Germinal center (tissue), 1 donor: ENCODE measurements at regions not wholly inside any gene's neighbourhood (a gene's known extent, or its start where the extent isn't known, plus 50 kb on each side); places are given as distances from the start of the nearest gene placed in this dataset.

Source experiments
- DNase-seq: peaks from one replicate; pipeline ENCODE4 v3.0.0; 2012; ENCODE audit warnings: mixed read lengths, low spot score

DNA sequence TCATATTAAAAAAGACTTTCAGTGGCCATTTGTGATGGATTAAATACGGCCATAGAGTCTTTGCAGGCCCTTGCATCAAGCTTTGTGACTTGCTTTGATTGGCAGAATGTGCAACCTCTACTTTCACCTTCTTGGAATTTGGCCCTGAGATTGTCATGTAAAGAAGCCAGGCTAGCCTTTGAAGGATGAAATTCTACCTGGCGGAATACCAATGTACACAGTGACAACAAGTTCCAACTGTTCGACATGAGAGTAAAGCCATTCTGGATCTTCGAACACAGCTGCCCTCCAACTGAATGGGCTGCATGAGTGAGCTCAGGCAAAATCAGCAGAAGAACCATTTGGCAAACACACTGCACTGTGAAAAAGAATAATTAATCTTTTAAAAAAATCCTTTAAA lies 321.3 kb downstream of the PHF14 start:
- no peak for DNase-seq

DNA sequence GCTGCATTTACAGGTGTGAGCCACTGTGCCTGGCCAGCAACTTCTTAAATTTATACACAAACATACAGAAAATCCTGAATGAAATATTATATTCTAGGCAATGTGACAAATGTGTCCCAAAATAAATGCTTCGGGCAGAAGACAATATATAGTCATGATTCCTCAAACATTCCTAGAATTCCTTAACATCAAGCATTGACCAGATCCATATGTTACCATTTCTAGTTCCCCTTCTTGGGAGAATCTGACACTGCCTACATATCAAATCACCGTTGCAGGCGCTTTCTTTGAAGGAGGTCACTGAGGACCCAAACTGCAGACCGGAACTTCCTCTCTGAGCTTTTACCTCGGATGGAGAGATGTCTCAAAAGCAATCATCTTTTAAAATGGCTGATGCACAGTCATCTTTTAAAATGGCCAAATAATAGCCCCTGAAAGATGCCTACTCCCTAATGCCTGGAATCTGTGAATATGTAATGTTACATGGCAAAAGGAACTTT lies 323.5 kb downstream of the PHF14 start:
- no peak for DNase-seq

DNA sequence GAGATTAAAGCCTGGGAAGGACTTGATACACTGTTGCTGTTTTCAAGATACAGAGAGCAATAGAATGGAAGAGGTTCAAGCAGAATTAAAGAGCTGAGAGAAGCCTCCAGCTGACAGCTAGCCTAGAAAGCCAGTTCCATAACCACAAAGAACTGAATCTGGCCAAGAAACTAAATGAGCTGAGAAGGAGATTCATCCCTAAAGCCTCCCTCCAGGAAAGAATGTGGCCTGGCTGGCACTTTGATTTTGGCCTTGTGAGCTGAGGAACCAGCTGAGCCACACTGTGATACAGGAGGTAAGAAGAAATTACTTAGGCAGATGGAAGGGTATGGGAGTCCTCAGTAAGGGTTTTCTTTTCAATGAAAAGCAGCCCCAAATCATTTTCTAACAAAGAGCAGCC lies 324.1 kb downstream of the PHF14 start:
- no peak for DNase-seq

- no peak for DNase-seq
Observed at GRCh38 chr7:11298220-11298619, 324.5 kb downstream of the PHF14 start.

DNA sequence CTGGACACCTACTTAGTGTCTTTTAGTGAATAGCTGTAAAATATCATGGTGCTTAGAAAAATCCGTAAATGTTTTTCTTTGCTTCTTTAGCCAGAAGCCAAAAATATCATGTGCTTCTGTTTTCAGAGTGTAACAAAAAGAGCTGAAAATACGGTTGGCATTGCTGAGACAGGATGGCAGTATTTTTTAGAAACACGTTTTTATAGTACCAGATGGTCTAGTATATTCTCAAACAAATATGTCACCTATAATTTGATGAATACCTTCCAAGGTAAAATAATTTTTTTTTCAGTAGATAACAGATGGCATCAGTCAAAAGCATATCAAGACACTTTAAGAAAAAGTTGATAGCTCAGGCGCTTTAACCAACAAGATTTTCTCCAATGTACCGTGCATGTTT lies 326.6 kb downstream of the PHF14 start:
- no peak for DNase-seq

DNA sequence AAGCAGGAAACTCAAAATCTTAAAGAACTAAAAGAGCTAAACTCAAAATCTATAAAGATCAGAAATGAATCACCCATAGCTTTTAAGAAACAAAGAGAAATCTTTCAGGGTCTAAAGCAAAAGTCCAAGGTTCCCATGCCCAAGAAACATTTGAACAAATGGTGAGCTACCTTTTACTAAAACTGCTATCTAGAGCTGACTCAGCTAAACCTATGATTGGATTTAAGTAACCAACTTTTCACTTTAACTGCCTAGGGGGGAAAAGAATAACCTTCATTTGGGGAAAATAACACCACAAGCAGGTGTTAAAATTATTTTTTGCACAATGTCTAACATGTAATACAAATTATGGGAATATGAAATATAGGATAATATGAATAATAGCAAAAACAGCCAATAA lies 328.4 kb downstream of the PHF14 start:
- DNase-seq, result no peak

DNA sequence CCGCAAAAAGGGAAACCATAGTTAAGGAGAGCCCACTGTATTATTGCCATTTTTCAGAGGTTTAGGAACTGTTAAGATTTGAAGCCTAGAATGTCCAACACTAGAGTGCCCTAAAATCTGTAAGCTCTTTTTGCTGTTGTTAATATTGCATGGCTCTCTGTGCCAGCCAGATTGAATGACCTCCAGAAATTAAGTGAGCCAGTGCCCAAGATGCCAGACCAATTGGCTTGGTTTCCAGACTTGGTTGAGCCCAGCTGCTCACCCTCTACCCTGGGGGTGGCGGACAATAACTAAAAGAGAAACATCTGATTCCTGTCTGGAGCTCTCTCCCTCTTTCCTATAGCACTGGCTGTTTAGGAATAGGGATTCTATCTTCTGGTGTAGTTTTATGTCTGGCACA lies 340.1 kb downstream of the PHF14 start:
- DNase-seq, result no peak

DNA sequence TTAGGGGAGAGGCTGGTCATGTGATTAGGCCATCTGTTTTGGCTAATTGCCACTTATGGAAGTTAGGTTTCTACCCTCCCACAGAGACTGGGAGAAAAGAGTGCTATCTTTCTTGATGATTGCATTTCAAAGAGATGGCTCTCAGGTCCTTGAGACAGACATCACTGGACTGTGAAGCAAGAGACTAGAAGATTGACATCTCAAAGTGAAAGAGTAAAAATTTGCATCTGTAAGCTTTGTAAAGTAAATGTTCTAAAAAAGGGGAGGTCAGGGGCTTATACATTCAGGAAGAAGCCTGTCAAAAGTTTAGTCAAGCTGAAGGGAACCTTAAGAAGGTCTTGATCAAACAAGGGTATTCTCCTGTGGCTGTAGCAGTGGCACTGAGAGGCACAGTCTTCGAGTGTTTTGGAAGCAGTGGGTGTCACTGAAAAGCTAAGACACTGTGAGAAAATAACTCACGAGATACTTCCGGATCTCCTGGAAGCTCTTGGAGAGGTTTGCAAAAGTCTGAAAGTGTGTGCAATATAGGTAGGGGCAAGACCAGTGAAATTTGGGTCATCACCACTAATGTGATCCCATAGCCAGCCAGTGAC lies 342.1 kb downstream of the PHF14 start:
- no peak for DNase-seq

GRCh38 chr7:11317766-11318165 lies 344.1 kb downstream of the PHF14 start:
- DNase-seq, result no peak

DNA sequence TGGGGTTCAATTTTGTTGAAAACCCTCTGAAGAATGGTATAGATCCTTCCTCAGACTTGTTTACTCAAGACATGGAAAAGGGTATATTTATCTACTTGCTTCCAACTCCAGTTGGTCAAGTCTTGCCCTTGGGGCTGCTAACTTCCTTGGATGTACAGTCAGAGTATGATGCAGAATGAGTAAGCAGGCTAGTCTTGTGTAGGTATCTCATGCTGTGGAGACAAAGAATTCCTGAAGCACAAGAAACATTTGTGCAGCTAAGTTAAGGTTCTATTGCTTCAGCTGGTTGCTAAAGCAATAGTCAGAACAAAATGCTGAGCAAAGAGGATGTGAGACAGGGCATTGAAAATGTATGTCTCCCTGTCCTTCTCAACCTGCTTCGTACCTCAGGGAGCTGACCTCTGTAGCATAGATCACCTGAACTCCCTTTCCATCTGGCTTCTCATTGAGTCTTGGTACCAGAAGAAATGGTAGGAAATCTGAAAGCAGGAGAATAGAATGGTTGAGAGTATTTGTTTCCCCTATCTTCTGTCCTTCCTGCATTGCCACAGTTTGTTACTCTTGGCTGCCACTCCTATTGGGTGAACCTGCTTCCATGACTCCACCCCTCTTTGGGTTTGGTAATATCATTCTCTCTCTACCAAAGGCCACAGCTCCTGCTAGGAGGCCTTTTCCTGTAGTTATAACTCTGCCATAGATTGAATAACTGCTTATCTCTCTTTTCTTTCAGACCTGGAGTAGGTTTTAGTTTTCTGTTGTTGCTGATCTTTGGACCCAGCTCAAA lies 346.0 kb downstream of the PHF14 start:
- DNase-seq, result no peak
